Colonic mucosa (tissue), 4 donors: ENCODE measurements at regions not wholly inside any gene's neighbourhood (a gene's known extent, or its start where the extent isn't known, plus 50 kb on each side); places are given as distances from the start of the nearest gene placed in this dataset.

Source experiments
- DNase-seq: peaks from one replicate; pipeline ENCODE4 v3.0.0-alpha.2; 2020
- H3K27ac ChIP-seq: fragments of 200-600 bp; one replicate; pipeline ENCODE4 v1.8.0; 2021
- H3K27me3 ChIP-seq: fragments of 200-600 bp; one replicate; pipeline ENCODE4 v1.8.0; 2021
- H3K36me3 ChIP-seq: fragments of 200-600 bp; one replicate; pipeline ENCODE4 v1.8.0; 2021
- H3K4me1 ChIP-seq: fragments of 200-600 bp; one replicate; pipeline ENCODE4 v1.8.0; 2021; ENCODE audit warnings: mild to moderate bottlenecking
- H3K4me3 ChIP-seq: fragments of 200-600 bp; one replicate; pipeline ENCODE4 v1.8.0; 2021
- H3K9ac ChIP-seq, 2 donors: one replicate each; pipeline ENCODE4 v1.7.0; 2013; ENCODE audit warnings: control low read depth in 2 of 2, low read depth in 2 of 2, low read length in 2 of 2
- H3K9me3 ChIP-seq: fragments of 200-600 bp; one replicate; pipeline ENCODE4 v1.8.0; 2021
- intact Hi-C: fragments of 100-400 bp; cut with DNase I; formaldehyde crosslinking; loops from one replicate; pipeline ENCODE4 v1.14.1; 2022
- TF ChIP-seq, protein P1 (sequence below): fragments of 200-600 bp; IDR thresholded peaks from one replicate; pipeline ENCODE4 v1.8.0; 2022; ENCODE audit warnings: antibody characterized with exemption, mild to moderate bottlenecking
- donor health status: healthy.
- donor health status: DM: no; HTN: no; CAD: no.
- donor health status: DM: no; HTN: no; CAD: no.

DNA sequence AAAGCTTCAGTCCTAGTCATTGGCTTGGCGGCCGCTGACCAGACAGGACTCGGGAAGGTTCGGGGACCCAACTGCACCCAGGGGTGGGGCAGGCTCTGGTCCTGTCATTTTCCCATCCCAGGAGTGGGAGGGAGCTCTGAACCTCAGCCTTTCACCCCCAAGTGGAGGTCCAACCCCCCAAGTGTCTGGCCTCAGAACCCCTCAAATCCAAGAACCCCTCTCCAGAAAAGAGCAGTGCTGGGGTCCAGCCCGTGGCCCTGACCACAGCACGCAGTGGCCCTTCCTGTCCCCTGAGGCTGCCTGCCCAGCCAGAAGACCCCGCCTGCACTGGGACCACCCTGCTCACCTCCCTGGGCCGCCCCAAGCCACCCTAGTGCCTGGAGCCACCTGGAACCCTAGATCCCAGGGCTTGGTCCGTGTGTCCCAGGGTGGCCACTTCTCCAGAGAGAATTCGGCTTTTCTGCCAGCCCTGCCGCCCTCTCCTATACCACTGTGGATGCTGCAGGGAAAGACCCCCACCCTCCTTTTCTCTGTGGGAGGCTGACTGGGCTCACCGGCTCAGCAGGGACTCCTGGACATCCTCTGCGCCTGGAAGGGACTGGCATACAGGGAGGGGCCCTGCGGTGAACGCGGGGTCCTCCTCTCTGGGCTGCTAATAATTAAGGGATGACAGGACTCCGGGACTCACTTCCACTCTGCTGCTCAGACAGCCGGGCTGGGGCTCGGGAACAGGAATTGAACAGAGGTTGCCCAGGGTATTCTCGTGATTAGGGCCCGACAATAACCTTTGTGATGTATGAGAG, 326.9 kb upstream of the SFSWAP start:
- Histone ChIP-seq H3K27ac (no peak overlapping the region), H3K4me3 (no peak overlapping the region), H3K36me3 (no peaks in the 10 kb centered on the region), H3K9ac (no peak overlapping the region), H3K9me3 (no peaks in the 10 kb centered on the region), H3K27me3 (no peaks in the 10 kb centered on the region), H3K4me1 (no peaks in the 10 kb centered on the region)
- DNase-seq: no peak
- TF ChIP-seq, protein P1, sequence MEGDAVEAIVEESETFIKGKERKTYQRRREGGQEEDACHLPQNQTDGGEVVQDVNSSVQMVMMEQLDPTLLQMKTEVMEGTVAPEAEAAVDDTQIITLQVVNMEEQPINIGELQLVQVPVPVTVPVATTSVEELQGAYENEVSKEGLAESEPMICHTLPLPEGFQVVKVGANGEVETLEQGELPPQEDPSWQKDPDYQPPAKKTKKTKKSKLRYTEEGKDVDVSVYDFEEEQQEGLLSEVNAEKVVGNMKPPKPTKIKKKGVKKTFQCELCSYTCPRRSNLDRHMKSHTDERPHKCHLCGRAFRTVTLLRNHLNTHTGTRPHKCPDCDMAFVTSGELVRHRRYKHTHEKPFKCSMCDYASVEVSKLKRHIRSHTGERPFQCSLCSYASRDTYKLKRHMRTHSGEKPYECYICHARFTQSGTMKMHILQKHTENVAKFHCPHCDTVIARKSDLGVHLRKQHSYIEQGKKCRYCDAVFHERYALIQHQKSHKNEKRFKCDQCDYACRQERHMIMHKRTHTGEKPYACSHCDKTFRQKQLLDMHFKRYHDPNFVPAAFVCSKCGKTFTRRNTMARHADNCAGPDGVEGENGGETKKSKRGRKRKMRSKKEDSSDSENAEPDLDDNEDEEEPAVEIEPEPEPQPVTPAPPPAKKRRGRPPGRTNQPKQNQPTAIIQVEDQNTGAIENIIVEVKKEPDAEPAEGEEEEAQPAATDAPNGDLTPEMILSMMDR: no peak
- intact Hi-C loops: no loop called here

DNA sequence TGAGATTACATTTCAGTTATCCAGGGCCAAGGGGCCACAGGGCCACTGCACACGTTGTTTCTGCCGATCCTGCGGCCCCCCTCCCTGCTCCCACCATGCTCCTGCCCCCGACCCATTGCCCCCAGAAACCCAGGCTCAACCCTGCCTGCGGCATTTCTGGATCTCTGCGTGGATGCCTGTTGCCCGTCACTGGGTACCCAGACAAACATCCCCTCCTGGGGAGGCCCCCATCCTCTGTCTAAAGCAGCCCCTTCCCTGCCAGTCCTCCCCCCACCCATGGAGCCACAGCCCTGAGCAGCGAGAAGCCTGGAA, 326.4 kb upstream of the SFSWAP start:
- DNase-seq: no peak
- Histone ChIP-seq H3K27me3 (no peaks in the 10 kb centered on the region), H3K9me3 (no peaks in the 10 kb centered on the region), H3K27ac (no peak overlapping the region), H3K9ac (no peak overlapping the region), H3K36me3 (no peaks in the 10 kb centered on the region), H3K4me1 (no peaks in the 10 kb centered on the region), H3K4me3 (no peak overlapping the region)
- intact Hi-C loops: no loop called here
- TF ChIP-seq, protein P1: no peak

DNA sequence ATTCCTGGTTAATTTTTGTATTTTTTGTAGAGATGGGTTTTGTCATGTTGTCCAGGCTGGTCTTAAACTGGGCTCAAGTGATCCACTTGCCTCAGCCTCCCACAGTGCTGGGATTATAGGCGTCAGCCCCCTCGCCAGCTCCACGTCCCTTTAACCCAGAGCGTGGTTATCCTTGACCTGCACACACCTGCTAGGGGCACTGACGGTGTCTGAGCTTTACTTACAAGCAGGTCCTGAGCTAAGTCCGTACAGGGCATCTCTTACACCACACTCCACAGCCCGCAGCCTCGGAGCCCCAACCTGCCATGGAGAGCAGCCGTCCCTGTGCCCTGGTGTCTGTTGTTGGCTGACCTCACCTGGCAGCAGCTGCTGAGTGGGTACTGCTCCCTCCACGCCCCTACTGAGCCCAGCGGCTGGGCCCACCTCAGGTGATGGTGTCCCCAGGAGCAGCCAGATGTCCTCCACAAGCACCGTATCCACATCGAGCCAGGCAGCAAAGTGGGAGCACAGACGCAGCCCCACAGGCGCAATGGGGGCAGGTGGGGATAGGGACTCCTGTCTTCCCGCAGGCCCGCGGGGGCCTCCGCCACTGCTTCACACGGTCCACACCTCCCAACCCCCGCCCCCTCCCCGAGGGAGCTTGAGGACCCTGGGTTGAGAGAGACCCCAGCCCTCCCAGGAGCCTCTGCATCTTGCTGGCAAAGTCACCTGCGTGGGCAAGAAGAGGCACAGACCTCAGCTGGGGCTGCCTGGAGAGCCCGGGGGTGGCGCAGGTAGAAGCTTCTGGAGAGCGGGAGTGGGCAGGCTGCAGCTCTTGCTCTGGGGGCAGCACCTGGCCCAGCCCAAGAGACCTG, 325.4 kb upstream of the SFSWAP start:
- DNase-seq: no peak
- H3K27me3 ChIP-seq: no peaks in the 10 kb centered on the region
- no peak overlapping the region for H3K9ac ChIP-seq
- intact Hi-C loops: no loop called here
- TF ChIP-seq, protein P1: no peak
- H3K9me3 ChIP-seq: no peaks in the 10 kb centered on the region
- H3K36me3 ChIP-seq: no peaks in the 10 kb centered on the region
- no peak overlapping the region for H3K27ac ChIP-seq
- no peaks in the 10 kb centered on the region for H3K4me1 ChIP-seq
- no peak overlapping the region for H3K4me3 ChIP-seq

DNA sequence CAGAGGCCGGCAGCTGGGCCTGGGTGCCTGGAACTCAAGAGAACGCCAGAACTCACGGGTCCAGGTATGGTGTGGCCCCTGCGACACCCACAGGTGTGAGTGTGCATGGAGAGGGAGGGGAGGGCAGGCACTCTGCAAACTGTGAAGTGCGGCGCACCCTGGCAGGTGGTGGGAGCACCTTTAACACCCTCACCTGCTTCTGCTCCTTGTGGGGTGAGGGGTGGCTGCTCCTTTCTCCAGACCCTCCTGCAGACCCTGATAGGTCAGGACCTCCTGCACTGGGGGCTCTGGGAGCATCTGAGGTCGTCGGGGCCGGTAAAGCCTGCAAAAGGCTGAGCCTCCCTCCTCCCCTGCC, 324.7 kb upstream of the SFSWAP start:
- no peak overlapping the region for H3K9ac ChIP-seq

DNA sequence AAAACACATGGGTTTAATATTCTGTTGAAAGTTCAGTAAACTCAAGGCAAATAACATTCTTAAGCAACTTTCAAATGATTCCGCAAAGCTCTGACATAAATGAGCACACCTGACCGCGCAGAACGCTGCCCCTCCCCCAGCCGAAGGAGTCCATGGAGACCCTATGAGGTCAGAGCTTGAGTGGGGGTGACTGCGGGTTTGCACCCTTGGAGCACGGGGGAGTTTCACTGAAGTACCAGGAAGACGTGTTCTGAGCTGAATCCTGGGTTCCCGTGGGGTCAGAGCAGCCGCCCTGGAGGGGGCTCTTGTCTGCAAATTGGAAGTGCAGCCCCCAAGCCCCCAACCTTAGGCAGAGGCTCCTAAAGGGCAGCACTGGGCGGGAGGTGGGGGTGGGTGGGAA, 324.1 kb upstream of the SFSWAP start:
- no peak overlapping the region for H3K9ac ChIP-seq
- DNase-seq: no peak
- H3K4me3 ChIP-seq: no peak overlapping the region
- intact Hi-C loops: no loop called here
- no peak overlapping the region for H3K27ac ChIP-seq
- H3K9me3 ChIP-seq: no peaks in the 10 kb centered on the region
- TF ChIP-seq, protein P1: no peak
- H3K36me3 ChIP-seq: no peaks in the 10 kb centered on the region
- H3K27me3 ChIP-seq: no peaks in the 10 kb centered on the region
- no peaks in the 10 kb centered on the region for H3K4me1 ChIP-seq

More for the DNA sequence above, 324.7 kb upstream of the SFSWAP start:
- intact Hi-C loops: no loop called here
- no peak for DNase-seq
- Histone ChIP-seq H3K36me3 (no peaks in the 10 kb centered on the region), H3K4me1 (no peaks in the 10 kb centered on the region), H3K9me3 (no peaks in the 10 kb centered on the region), H3K27ac (no peak overlapping the region), H3K4me3 (no peak overlapping the region), H3K27me3 (no peaks in the 10 kb centered on the region)
- TF ChIP-seq, protein P1: no peak
